Liver (tissue), 8 donors: ENCODE measurements at regions not wholly inside any gene's neighbourhood (a gene's known extent, or its start where the extent isn't known, plus 50 kb on each side); places are given as distances from the start of the nearest gene placed in this dataset.

Source experiments
- DNase-seq: peaks from one replicate; pipeline ENCODE4 v3.0.0-alpha.2; 2017; ENCODE audit warnings: low spot score
- H3K27ac ChIP-seq, 2 donors: one replicate each; pipeline ENCODE4 v1.7.0; 2013; ENCODE audit warnings: inconsistent platforms in 2 of 2, low read length in 2 of 2, control low read depth in 1 of 2, low read depth in 1 of 2, mild to moderate bottlenecking in 1 of 2
- H3K27me3 ChIP-seq, 4 donors: one replicate each; pipeline versions ENCODE4 v1.6.1 to v1.7.0; 2013; ENCODE audit warnings: low read length in 3 of 4, inconsistent platforms in 1 of 4, mild to moderate bottlenecking in 1 of 4, moderate library complexity in 1 of 4; ENCODE audit not compliant: control insufficient read depth in 4 of 4, insufficient read depth in 4 of 4
- H3K36me3 ChIP-seq, 4 donors: one replicate each; pipeline versions ENCODE4 v1.6.1 to v1.7.0; 2013; ENCODE audit warnings: low read length in 3 of 4, mild to moderate bottlenecking in 3 of 4, low read depth in 1 of 4, moderate library complexity in 1 of 4; ENCODE audit not compliant: control insufficient read depth in 4 of 4, insufficient read depth in 3 of 4
- H3K4me1 ChIP-seq, 4 donors: one replicate each; pipeline versions ENCODE4 v1.6.1 to v1.7.0; 2013; ENCODE audit warnings: low read length in 3 of 4, mild to moderate bottlenecking in 3 of 4, moderate library complexity in 1 of 4; ENCODE audit not compliant: control insufficient read depth in 4 of 4, insufficient read depth in 4 of 4
- H3K4me3 ChIP-seq, 3 donors: one replicate each; pipeline versions ENCODE4 v1.6.1 to v1.7.0; 2013; ENCODE audit warnings: low read length in 3 of 3, control low read depth in 1 of 3, low read depth in 1 of 3, mild to moderate bottlenecking in 1 of 3
- H3K9ac ChIP-seq, 2 donors: one replicate each; pipeline ENCODE4 v1.7.0; 2013; ENCODE audit warnings: low read length in 2 of 2, mild to moderate bottlenecking in 2 of 2, moderate library complexity in 2 of 2, control low read depth in 1 of 2, low read depth in 1 of 2
- H3K9me3 ChIP-seq, 4 donors: one replicate each; pipeline versions ENCODE4 v1.6.1 to v1.7.0; 2013; ENCODE audit warnings: low read length in 3 of 4; ENCODE audit not compliant: control insufficient read depth in 4 of 4
- EGR1 ChIP-seq, 2 donors: IDR thresholded peaks; 2 replicates each; pipeline ENCODE4 v1.6.1; 2016 to 2018; ENCODE audit warnings: antibody characterized with exemption in 2 of 2, low read depth in 2 of 2
- FOXA1 ChIP-seq: IDR thresholded peaks from 2 replicates; pipeline ENCODE4 v1.6.1; 2016; ENCODE audit warnings: antibody characterized with exemption
- FOXA2 ChIP-seq: IDR thresholded peaks from 2 replicates; pipeline ENCODE4 v1.6.1; 2016; ENCODE audit warnings: antibody characterized with exemption
- GABPA ChIP-seq, 2 donors: IDR thresholded peaks in 1 of 2; conservative IDR thresholded peaks in 1 of 2; 2 replicates each; pipeline ENCODE4 v1.6.1; 2016; ENCODE audit warnings: antibody characterized with exemption in 2 of 2, mild to moderate bottlenecking in 1 of 2, moderate library complexity in 1 of 2
- HNF4A ChIP-seq, 2 donors: conservative IDR thresholded peaks; 2 replicates each; pipeline ENCODE4 v1.6.1; 2016; ENCODE audit warnings: antibody characterized with exemption in 2 of 2, mild to moderate bottlenecking in 2 of 2
- HNF4G ChIP-seq: IDR thresholded peaks from 2 replicates; pipeline ENCODE4 v1.6.1; 2016; ENCODE audit warnings: antibody characterized with exemption
- JUND ChIP-seq, 2 donors: IDR thresholded peaks; 2 replicates each; pipeline ENCODE4 v1.6.1; 2016; ENCODE audit warnings: antibody characterized with exemption in 2 of 2
- NR2F2 ChIP-seq: IDR thresholded peaks from 2 replicates; pipeline ENCODE4 v1.6.1; 2016; ENCODE audit warnings: antibody characterized with exemption
- RAD21 ChIP-seq, 2 donors: IDR thresholded peaks; 2 replicates each; pipeline ENCODE4 v1.6.1; 2016; ENCODE audit warnings: antibody characterized with exemption in 2 of 2, mild to moderate bottlenecking in 2 of 2
- RXRA ChIP-seq, 2 donors: IDR thresholded peaks; 2 replicates each; pipeline ENCODE4 v1.6.1; 2017 to 2018; ENCODE audit warnings: antibody characterized with exemption in 2 of 2, mild to moderate bottlenecking in 1 of 2
- SP1 ChIP-seq: IDR thresholded peaks from 2 replicates; pipeline ENCODE4 v1.6.1; 2018; ENCODE audit warnings: antibody characterized with exemption, mild to moderate bottlenecking
- TAF1 ChIP-seq: conservative IDR thresholded peaks from 2 replicates; pipeline ENCODE4 v1.6.1; 2016; ENCODE audit warnings: antibody characterized with exemption, mild to moderate bottlenecking
- YY1 ChIP-seq: IDR thresholded peaks from 2 replicates; pipeline ENCODE4 v1.6.1; 2016; ENCODE audit warnings: antibody characterized with exemption, mild to moderate bottlenecking
- WGBS: extraction: QIAGEN DNeasy Blood & Tissue Kit; methylation state at CpG from one replicate; pipeline ENCODE4 v1.1.7; 2013; 5-methylcytosine and 5-hydroxymethylcytosine counted together
- TF ChIP-seq, protein P1 (sequence below): IDR thresholded peaks from 2 replicates; pipeline ENCODE4 v1.6.1; 2016; ENCODE audit warnings: antibody characterized with exemption
- TF ChIP-seq, protein P2 (sequence below): IDR thresholded peaks from 2 replicates; pipeline ENCODE4 v1.6.1; 2016; ENCODE audit warnings: antibody characterized with exemption
- TF ChIP-seq, protein P3 (sequence below): fragments of 150-350 bp; IDR thresholded peaks from 2 replicates; pipeline ENCODE4 v1.5.1; 2017; ENCODE audit warnings: improper control_type of control experiment, low read depth, low read length; ENCODE audit not compliant: missing input control
- TF ChIP-seq, protein P4 (sequence below): IDR thresholded peaks from 2 replicates; pipeline ENCODE4 v1.6.1; 2016; ENCODE audit warnings: antibody characterized with exemption
- donor health status: healthy.
- donor health status: healthy.
- donor health status: healthy.
- donor health status: healthy.
- donor health status: healthy.

DNA sequence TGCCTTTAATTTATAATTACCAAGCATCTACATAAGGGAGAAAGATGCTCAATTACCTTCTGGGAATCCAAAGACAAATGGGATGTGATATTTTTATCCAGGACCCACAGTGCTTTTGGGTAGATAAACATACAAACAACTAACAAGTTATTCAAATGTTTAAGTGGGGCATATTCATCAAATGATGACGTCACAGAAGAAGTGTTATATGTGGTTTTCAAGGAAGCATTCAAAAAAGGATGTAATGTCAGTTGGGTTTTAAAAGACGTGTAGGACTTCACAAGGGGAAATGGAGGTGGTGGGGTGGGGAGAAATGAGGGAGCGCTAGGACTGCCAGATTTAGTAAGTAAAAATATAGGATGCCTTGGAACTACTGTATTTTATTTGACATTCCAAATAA lies 915.9 kb downstream of the KCNA4 start:
- WGBS: 71% methylated on average over 3 of the region's 3 CpGs

DNA sequence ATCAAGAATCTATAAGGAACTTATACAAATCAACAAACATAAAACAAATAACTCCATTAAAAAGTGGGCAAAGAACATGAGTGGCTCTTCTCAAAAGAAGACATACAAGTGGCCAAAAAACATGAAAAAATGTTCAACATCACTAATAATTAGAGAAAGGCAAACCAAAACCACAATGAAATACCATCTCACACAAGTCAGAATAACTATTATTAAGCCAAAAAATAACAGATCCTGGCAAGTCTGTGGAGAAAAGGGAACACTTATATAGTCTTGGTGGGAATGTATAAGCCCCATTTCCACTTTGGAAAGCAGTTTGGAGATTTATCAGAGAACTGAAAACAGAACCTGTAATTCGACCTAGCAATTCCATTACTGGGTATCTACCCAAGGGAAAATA lies 921.0 kb downstream of the KCNA4 start:
- no peaks in the 10 kb centered on the region for H3K36me3 ChIP-seq
- H3K27ac ChIP-seq: no peak overlapping the region
- H3K9ac ChIP-seq: no peak overlapping the region
- no peak overlapping the region for H3K4me3 ChIP-seq
- 89% methylated on average over 1 of the region's 1 CpG for WGBS
- DNase-seq: no peak
- H3K4me1 ChIP-seq: no peaks in the 10 kb centered on the region
- no peaks in the 10 kb centered on the region for H3K27me3 ChIP-seq
- H3K9me3 ChIP-seq: no peaks in the 10 kb centered on the region
- TF ChIP-seq GABPA (IDR thresholded peaks at IDR 0.05 in 1 of 2, conservative IDR thresholded peaks at IDR 0.05 in 1 of 2) (no peak), SP1 (no peak), TAF1 (no peak), FOXA1 (no peak), HNF4A (conservative IDR thresholded peaks at IDR 0.05) (no peak), HNF4G (no peak), JUND (IDR thresholded peaks at IDR 0.05) (no peak), RAD21 (IDR thresholded peaks at IDR 0.05) (no peak), YY1 (no peak), RXRA (IDR thresholded peaks at IDR 0.05) (no peak), FOXA2 (no peak)
- TF ChIP-seq, protein P1, sequence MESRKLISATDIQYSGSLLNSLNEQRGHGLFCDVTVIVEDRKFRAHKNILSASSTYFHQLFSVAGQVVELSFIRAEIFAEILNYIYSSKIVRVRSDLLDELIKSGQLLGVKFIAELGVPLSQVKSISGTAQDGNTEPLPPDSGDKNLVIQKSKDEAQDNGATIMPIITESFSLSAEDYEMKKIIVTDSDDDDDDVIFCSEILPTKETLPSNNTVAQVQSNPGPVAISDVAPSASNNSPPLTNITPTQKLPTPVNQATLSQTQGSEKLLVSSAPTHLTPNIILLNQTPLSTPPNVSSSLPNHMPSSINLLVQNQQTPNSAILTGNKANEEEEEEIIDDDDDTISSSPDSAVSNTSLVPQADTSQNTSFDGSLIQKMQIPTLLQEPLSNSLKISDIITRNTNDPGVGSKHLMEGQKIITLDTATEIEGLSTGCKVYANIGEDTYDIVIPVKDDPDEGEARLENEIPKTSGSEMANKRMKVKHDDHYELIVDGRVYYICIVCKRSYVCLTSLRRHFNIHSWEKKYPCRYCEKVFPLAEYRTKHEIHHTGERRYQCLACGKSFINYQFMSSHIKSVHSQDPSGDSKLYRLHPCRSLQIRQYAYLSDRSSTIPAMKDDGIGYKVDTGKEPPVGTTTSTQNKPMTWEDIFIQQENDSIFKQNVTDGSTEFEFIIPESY: no peak
- TF ChIP-seq, protein P2, sequence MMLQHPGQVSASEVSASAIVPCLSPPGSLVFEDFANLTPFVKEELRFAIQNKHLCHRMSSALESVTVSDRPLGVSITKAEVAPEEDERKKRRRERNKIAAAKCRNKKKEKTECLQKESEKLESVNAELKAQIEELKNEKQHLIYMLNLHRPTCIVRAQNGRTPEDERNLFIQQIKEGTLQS: no peak
- TF ChIP-seq, protein P3, sequence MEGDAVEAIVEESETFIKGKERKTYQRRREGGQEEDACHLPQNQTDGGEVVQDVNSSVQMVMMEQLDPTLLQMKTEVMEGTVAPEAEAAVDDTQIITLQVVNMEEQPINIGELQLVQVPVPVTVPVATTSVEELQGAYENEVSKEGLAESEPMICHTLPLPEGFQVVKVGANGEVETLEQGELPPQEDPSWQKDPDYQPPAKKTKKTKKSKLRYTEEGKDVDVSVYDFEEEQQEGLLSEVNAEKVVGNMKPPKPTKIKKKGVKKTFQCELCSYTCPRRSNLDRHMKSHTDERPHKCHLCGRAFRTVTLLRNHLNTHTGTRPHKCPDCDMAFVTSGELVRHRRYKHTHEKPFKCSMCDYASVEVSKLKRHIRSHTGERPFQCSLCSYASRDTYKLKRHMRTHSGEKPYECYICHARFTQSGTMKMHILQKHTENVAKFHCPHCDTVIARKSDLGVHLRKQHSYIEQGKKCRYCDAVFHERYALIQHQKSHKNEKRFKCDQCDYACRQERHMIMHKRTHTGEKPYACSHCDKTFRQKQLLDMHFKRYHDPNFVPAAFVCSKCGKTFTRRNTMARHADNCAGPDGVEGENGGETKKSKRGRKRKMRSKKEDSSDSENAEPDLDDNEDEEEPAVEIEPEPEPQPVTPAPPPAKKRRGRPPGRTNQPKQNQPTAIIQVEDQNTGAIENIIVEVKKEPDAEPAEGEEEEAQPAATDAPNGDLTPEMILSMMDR: no peak

More for the DNA sequence above, 915.9 kb downstream of the KCNA4 start:
- H3K4me1 ChIP-seq: no peaks in the 10 kb centered on the region
- TF ChIP-seq, protein P2: no peak
- TF ChIP-seq HNF4A (conservative IDR thresholded peaks at IDR 0.05) (no peak), YY1 (no peak), NR2F2 (no peak), FOXA2 (no peak), GABPA (IDR thresholded peaks at IDR 0.05 in 1 of 2, conservative IDR thresholded peaks at IDR 0.05 in 1 of 2) (no peak), RAD21 (IDR thresholded peaks at IDR 0.05) (no peak), JUND (IDR thresholded peaks at IDR 0.05) (no peak), SP1 (no peak), EGR1 (IDR thresholded peaks at IDR 0.05; ENCODE audit: low read depth in 2 of 2) (no peak), TAF1 (no peak)
- TF ChIP-seq, protein P1: no peak
- TF ChIP-seq, protein P3: no peak
- TF ChIP-seq, protein P4, sequence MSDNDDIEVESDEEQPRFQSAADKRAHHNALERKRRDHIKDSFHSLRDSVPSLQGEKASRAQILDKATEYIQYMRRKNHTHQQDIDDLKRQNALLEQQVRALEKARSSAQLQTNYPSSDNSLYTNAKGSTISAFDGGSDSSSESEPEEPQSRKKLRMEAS: no peak
- H3K27ac ChIP-seq: no peak overlapping the region
- H3K9me3 ChIP-seq: no peaks in the 10 kb centered on the region
- no peak for DNase-seq
- no peak overlapping the region for H3K4me3 ChIP-seq
- H3K27me3 ChIP-seq: no peaks in the 10 kb centered on the region
- no peaks in the 10 kb centered on the region for H3K36me3 ChIP-seq
- no peak overlapping the region for H3K9ac ChIP-seq
